Fibroblast of villous mesenchyme (primary cell): ENCODE measurements at regions not wholly inside any gene's neighbourhood (a gene's known extent, or its start where the extent isn't known, plus 50 kb on each side); places are given as distances from the start of the nearest gene placed in this dataset.

Source experiments
- DNase-seq: peaks from one replicate; pipeline ENCODE4 v3.0.0-alpha.2; 2010; ENCODE audit warnings: low read depth
- H3K4me3 ChIP-seq: 2 replicates; pipeline ENCODE4 v1.5.1; 2011; ENCODE audit warnings: low read depth, mild to moderate bottlenecking, low read length
- TF ChIP-seq, protein P1 (sequence below): IDR thresholded peaks from 2 replicates; pipeline ENCODE4 v1.5.1; 2012; ENCODE audit warnings: low read depth, mild to moderate bottlenecking, low read length; ENCODE audit not compliant: insufficient read depth

DNA sequence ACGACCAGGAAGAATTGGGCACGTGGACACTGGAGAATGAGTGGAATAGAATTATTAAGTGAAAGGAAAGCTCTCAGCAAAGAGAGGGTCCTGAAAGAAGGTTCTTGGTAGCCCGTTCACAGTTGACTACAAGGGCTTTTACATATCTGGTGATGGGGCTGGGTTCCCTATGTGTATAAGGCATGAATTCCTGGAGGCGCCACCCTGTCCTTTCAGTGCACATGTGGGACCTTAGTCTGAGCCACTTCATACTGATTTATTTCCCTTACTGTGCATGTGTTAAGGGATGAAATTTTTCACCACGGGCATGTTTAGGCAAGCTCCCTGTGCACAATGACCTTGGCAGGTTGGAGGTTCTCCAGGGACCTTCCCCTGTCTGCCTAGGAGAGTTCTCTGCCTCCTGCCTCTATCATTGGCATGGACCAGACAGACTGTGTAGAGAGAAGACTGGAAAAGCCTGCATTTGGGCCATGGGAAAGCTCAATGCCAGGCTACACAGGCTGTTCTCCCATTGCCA lies 145.9 kb upstream of the ITGB1 start:
- DNase-seq = no peak
- TF ChIP-seq, protein P1, sequence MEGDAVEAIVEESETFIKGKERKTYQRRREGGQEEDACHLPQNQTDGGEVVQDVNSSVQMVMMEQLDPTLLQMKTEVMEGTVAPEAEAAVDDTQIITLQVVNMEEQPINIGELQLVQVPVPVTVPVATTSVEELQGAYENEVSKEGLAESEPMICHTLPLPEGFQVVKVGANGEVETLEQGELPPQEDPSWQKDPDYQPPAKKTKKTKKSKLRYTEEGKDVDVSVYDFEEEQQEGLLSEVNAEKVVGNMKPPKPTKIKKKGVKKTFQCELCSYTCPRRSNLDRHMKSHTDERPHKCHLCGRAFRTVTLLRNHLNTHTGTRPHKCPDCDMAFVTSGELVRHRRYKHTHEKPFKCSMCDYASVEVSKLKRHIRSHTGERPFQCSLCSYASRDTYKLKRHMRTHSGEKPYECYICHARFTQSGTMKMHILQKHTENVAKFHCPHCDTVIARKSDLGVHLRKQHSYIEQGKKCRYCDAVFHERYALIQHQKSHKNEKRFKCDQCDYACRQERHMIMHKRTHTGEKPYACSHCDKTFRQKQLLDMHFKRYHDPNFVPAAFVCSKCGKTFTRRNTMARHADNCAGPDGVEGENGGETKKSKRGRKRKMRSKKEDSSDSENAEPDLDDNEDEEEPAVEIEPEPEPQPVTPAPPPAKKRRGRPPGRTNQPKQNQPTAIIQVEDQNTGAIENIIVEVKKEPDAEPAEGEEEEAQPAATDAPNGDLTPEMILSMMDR = no peak
- no peak overlapping the region for H3K4me3 ChIP-seq

DNA sequence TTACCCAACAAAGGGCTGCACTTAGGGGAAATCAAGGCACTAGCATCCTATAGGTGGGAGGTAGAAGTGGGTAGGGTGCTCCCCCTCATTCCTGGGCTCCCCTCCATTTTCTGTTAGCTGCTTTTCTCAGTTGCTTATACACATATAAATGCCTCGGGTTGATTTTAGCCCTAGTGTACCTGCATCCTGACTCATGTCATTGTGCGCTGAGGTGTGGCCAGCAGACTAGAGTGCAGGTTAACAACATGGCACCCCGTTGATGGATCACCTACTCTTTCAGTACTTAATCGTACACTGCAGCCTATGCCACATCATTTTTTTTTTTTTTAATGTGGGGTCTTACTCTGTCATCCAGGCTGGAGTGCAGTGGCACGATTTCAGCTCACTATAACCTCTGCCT lies 144.0 kb upstream of the ITGB1 start:
- no peak for DNase-seq
- no peak overlapping the region for H3K4me3 ChIP-seq
- TF ChIP-seq, protein P1 = no peak

DNA sequence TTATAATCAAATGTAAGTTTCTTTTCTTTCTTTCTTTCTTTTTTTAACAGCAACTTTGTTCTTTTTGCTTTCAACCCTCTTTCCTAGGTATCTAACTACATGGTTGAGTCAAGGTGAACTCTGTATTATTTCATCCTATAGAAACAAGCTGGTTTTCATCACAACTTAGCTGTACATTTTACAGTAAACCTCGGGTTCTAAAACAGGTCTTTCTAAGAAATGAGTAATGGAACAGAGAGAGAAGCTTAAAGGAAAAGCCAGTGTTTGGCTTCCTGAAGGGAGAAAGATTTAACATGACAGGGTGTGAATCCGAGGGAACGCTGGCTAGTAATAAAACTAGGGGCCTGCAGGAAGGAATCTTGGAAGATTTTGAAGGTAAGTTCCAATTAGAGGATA lies 143.4 kb upstream of the ITGB1 start:
- H3K4me3 ChIP-seq = no peak overlapping the region
- DNase-seq = no peak
- TF ChIP-seq, protein P1 = no peak

GRCh38 chr10:33100781-33101391 lies 142.9 kb upstream of the ITGB1 start:
- no peak for DNase-seq
- no peak overlapping the region for H3K4me3 ChIP-seq
- TF ChIP-seq, protein P1 = no peak

- TF ChIP-seq, protein P1 = no peak
- DNase-seq = peak; percentile 28
Observed at GRCh38 chr10:33099748-33100147, 141.7 kb upstream of the ITGB1 start.

DNA sequence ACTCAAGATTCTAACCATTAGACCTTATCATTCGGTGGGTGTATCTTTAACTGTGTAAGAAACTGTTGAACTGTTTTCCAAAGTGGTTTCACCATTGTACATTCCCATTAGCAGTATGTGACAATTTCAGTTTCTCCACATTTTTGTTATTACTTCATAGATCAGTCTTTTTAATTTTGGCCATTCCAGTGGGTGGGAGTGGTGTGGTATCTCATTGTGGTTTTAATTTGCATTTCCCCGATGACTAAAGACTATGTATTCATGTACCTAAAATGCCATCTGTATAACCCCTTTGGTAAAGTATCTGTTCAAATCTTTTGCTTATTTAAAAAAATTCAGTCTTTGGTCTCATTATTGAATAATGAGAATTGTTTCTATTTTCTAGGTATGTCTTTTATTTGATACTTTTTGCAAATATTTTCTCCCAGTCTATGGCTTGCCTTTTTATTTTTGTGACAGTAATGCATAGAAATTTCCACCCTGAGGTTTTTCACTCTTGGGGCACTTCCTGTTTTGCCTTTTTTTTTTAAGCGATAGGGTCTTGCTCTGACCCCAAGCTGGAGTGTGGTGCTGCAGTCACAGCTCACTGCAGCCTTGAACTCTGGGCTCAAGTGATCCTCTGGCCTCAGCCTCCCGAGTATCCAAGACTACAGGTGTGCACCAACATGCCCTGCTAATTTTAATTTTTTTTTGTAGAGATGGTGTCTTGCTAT lies 141.1 kb upstream of the ITGB1 start:
- no peak overlapping the region for H3K4me3 ChIP-seq
- DNase-seq = no peak
- TF ChIP-seq, protein P1 = no peak

More at GRCh38 chr10:33099748-33100147, 141.7 kb upstream of the ITGB1 start:
- no peak overlapping the region for H3K4me3 ChIP-seq
